Fibroblast of skin of left quadriceps (primary cell): ENCODE measurements at regions not wholly inside any gene's neighbourhood (a gene's known extent, or its start where the extent isn't known, plus 50 kb on each side); places are given as distances from the start of the nearest gene placed in this dataset.

ENCODE experiments used
- DNase-seq, 2 experiments: peaks; one replicate each; pipeline ENCODE4 v3.0.0-alpha.2; 2013; ENCODE audit warnings: low read depth in 2 of 2

DNA sequence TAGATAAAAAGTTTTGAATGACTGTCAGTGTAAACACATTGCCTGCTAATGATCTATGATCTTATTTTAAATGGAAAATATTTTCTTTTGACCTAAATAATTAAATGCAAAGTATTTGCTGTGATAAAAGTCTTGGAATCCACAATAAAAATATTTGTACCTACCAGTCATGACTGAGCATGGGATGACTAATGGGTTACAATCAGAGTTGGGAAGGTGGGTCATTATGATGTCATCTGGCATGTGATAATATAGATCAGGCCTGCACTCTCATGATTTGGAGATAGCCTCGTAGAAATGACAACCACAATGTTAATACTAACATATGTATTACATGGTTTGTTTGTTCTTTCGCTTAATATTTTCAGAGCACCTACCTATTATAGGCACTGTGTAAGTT is 848.8 kb upstream of the KLHL29 start:
- DNase-seq = peak; percentile 13 to 17

DNA sequence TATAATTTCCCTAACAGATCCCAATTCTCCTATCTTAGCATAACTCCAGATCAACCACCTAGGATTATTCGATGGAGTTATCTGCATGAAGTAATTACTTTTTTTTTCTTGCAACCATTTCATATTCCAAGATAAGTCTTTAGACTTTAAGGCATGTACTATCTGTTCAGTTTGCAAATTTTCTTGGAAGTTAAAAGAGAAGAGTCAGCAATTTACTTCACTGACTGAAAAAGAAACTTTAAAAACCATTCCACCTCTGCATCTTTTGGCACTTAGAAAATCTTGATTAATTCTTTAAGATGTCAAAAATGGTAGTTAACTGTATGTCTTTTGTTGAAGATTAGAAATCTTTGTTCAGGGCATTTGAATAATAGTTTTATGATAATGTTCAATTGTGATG is 830.5 kb upstream of the KLHL29 start:
- DNase-seq = no peak

DNA sequence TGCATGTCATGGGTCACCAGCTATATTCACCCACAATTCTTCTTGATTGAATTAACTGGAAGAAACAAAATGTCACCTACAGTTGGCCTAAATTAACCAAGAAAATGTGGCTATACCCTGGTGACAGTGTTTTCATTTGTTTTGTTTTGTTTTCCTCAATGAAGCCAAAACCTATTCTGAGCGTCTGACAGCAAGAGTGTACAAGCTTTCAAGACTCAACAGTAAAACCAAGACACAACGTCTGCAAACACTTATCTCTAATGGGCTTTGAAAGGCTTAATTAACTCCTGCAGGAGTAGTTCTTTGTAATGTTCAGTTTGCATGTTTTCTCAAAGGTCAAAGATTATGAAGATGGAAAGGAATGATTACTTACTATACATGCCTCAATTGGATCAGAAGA is 827.6 kb upstream of the KLHL29 start:
- no peak for DNase-seq

DNA sequence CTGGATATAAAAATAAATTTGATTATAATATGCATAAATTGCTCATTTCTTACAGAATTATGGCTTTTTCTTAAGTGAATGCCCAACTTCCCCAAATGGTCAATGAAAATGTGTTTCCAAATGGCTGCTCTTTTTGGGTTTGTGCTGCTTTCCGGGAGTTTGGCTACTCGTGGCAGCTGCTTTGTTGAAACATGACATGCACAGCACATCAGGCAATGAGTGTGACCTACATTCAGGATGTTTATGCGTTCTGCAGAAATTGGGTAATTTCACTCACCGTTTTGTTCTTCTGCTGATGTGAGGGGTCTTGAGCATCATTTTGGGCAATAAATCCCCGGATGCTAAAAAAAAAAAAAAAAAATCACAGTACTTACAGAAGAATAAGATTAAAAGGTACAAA is 825.0 kb upstream of the KLHL29 start:
- DNase-seq = no peak

DNA sequence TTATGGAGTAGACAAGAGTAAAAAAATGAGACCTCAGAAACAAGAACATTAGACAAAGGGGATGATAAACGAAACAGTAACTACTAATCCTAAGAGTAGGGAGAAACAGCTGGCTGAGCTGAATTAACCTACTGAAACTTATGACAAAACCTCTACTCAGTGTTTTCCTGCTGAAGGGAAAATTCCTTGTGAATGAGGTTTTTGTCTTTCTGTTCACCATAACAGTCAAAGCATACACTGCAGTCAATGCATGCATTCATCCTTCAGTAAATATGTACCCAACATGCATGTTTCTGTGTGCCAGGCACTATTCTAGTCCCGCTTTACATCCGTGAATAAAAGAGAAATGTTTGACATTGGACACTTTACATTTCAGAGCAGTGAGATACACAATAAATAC is 805.6 kb upstream of the KLHL29 start:
- DNase-seq = no peak

DNA sequence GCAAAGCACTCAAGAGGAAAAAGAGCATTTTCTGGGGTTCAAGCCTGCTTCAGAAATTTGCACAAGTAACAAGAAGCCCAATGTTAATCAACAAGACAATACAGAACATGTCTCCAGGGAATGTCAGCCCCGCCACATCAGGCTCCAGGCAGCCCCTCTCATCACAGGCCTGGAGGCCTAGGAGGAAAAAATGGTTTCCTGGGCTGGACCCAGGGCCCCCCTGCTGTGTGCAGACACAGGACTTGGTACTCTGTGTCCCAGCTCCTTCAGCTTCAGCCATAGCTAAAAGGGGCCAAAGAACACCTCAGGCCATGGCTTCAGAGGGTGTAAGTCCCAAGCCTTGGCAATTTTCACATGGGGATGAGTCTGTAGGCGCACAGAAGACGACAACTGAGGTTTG is 802.9 kb upstream of the KLHL29 start:
- DNase-seq = no peak

DNA sequence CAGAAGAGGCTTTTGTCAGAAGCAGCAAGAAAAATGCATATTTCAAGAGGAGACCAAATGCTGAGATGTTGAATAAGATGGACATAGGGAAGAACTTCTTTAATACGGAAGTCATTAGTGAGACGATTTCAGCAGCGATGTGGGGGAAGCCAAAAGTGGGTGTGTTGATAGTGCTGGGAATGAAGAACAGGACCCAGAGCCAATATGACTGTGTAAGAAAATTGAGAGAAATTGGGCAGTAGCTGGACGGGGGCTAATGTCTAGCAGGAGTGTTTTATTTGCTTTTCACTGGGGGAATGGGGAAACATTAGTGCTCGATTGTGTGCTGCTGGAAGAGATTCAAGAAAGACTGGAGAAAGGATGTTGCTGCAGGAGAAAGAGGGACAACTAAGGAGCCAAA is 788.7 kb upstream of the KLHL29 start:
- DNase-seq = no peak

DNA sequence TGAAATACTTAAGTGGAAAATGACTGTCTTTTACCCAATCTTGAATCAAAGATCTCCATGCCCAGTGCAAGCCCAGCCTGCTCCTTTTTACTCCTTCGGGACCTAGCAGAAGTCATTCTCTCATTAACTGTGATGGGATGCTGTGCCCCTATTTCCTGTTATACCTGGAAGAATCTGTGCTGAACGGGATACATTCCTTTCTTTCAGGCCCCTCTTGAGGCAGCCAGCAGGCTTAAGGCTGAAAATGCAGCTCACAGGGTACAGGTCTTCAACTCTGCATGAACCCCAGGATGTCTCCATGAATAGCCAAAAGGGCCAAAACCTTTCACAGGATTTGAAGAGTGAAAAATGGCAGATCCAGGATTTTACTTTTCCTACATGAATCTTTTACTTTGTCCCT is 784.8 kb upstream of the KLHL29 start:
- no peak for DNase-seq

DNA sequence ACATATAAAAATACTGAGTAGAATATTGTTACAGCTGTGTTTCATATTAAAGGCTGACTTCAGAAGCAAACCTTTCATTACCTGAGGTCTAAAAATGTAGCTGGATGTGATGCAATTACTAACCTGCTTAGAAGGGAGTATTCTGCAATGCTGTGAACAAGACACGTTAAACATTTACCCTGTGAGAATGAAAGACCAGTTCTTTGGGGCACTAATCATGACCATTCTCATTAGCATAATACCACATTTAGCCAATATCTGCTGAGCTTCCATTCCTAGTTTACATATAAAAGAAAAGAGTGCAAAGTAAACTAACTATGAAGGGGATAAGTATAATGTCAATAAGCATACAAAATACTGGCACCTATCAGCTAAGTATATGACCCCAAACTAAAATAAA is 784.0 kb upstream of the KLHL29 start:
- DNase-seq = no peak

DNA sequence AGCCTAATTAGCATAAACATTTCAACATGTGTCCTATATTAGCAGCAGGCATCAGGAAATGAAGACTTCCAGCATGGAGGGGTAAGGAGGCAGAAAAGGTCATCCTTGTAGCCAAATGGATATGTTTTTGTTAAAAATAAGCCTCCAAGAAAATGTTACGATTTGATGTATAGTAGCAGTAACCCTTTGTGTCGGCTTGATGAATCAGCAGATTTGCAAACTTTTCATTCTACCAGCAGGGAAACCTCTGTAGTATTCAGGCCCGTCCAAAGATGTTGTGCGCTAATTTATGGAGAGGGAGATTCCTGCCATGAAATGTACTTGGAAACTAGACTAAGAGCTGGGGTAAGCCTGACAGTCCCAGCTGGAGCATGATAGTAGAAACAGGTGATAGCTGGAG is 780.8 kb upstream of the KLHL29 start:
- DNase-seq = no peak

DNA sequence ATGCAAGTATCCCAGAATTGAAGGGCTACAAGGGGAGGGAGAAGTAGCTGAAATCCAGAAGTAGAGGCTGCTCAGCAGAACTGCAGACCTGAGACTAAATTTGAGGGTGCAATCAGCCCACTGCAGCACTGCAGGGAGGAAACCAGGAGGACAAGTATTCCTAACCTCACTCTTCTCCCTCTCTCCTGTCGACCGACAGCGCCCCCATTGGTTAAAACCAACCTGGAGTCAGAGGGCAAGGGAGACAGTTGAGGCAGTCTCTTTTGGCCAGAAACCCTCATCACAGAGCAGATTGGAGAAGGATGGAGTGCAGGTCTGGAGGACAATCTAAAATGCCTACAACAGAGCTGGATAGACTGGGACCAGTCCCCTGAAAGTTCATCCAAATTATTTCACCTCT is 768.9 kb upstream of the KLHL29 start:
- DNase-seq = no peak

DNA sequence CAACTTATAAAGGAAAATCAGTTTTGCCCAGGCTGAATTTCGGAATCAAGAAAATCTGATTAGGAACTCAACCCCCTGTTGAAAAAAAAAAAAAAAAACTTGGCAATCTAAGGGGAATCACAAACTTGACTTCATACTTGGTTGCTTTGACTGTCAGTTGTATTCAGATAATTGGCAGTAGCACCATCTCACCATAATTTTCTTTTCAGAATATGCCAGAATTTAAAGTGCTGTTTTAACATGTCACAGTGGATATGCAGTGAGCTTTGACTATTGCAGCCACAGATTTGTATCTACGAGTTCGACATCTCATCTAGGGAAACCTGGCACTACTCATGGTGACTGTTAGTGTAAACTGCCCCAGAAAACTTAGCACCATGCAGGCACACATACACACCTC is 761.4 kb upstream of the KLHL29 start:
- DNase-seq = no peak

DNA sequence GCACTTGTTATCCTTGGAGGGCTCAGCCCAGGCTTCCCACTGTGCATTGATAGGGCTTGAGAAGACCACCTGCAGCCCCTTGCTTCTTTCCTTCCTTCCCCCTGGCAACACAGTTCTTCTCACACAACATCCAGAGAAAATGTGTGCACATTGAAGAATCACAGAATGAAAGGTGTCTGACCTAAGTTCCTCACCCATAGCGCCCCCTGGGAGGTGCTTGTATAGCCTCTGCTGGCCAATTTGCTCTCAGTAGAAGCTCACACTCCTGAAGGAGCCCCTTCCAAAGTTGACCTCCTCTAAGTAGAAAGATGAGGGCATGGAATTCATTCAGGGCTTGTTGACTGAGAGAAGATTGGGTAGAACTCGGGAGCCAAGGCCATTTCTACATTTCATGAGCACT is 758.4 kb upstream of the KLHL29 start:
- DNase-seq = no peak

DNA sequence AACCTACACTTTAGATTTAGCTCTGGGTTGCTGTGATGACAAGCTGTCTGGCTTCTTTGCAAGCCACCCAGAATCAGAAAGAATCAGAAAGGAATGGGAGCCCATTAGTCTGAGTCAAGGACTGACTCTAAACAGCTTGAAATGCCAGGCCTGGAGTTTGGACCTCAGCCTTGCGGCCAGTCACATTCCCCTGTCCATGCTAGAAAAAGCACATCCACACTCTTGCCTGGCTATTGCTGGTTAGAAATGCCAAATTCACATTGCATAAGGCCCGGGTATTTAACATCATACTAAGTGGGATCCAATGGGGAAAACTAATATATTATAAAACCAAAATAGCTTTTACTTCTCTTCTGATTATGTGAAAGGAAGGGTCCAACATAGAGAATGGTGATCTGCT is 756.8 kb upstream of the KLHL29 start:
- no peak for DNase-seq

DNA sequence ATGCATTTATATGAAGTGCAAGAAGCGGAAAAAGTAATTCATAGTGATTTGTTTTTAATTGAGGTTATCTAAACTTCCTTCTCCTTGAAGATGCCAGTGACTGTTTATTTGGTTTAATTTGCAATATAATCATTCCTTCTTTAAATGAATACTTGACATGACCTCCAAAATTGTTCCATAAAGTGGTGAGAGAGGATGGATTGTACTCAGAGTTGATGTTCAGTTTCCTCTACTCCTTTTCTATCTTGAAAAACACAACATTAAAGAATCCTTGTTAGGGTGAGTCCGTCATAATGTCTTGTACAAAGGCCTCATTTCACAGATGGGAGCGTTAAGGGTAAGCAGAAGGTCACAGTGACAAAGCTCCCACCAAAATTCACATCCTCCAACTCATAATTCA is 756.1 kb upstream of the KLHL29 start:
- DNase-seq = no peak

DNA sequence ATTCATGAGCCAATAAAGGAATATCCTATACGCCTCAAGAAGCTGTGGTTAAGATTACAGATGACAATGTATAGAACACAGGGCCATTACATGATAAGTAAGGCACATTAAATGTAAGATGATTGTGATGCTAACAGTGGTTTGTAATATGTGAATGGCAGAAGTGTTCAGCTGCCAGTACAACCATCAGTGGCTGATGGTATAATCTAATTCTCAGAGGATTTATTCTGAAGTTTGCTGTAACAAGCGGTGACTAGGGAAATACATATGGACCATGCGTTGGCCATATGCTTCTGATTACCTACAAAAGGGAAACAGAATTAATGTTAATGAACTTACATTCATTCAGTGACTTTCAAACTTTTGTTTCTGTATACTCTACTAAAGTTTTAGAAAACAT is 750.8 kb upstream of the KLHL29 start:
- no peak for DNase-seq

DNA sequence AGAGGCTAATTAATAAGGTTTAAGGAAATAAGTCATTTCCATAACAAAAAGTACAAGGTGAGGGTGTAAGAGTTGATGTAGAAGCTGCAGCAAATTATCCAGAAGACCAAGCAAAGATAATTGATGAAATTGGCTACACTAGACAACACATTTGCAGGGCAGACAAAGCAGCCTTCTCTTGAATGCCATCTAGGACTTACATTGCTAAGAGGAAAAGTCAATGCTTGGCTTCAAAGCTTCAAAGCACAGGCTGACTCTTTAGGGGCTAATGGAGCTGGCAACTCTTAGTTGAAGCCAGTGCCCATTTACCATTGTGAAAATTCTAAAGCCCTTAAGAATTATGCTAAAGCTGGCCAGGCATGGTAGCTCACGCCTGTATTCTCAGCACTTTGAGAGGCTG is 728.6 kb upstream of the KLHL29 start:
- DNase-seq = no peak

DNA sequence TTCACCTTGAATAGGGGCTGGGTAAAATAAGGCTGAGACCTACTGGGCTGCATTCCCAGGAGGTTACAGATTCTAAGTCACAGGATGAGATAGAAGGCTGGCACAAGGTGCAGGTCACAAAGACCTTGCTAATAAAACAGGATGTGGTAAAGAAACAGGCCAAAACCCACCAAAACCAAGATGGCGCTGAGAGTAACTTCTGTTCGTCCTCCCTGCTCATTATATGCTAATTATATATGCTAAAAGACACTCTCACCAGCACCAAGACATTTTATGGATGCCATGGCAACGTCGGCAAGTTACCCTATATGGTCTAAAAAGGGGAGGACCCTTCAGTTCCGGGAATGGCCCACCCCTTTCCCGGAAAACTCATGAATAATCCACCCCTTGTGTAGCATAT is 711.5 kb upstream of the KLHL29 start:
- no peak for DNase-seq

DNA sequence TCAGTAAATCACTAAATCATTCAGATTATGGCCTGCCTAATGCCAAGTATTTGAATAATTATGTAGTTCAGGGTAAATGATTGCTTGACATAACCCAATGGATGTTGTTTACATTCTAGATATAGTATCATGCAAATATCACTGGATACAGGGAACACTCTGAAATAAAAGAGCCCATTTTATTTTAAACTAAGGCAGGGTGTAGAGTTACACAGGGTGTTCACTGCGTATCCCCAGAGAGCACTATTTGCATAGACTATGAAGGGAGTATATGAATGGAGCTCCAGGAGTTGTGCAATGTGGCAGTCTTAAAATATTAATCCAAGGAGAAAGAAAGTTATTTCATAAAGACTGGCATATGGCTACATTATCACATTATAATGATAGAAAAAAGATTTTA is 701.1 kb upstream of the KLHL29 start:
- no peak for DNase-seq

DNA sequence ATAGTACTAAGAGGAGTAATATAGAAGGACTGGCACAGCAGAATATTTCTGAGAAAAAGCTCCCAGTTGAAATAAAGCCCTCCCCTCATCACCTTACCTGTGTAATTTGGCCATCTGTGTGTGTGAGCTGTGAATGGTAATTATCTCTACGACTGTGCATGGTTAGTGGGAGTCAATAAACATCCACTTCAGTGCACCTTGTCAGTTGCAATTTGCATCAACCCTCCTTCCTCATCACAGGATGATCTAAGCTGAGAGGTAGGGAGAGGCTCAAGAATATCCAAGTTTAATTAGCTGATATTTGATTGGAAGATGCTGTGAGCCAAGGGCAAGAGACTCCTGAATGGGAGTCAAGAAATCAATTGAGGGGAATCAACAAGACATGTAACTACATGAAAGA is 694.9 kb upstream of the KLHL29 start:
- DNase-seq = no peak

DNA sequence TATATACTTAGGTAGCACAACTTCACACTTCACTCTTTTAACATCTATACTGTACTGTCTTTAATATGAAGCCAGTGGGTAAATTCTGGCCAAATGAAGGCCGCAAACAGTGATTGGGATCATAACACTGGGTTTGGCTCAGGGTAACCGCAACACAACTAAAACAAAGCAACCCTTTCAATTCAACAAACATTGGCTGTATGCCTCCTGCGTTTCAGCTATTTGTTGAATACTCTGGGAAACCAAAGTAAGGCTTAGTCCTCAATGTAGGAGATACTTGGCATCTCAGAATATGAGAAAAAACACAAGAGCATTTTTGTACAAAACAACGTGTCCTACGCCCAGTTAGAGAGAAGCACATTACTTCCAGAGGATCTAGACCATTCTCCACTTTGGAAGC is 693.3 kb upstream of the KLHL29 start:
- DNase-seq = no peak

DNA sequence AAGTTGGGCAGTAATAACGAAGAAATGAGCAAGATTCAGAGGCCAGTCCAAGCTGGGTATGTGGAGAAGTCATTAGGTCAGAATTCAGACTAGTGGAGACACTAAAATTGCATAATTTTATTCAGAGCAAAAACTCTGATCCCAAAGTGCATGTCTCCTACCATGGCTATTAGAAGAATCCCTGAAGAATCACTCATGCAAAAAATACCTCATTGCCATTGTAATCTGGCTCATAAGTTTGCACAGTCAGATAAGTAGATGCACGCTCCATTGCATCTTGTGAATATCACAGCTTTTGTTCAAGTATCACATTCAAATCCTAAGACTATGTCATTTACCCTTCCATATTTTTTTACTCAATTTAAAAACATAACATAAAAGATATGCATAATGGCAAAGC is 692.2 kb upstream of the KLHL29 start:
- DNase-seq = no peak

DNA sequence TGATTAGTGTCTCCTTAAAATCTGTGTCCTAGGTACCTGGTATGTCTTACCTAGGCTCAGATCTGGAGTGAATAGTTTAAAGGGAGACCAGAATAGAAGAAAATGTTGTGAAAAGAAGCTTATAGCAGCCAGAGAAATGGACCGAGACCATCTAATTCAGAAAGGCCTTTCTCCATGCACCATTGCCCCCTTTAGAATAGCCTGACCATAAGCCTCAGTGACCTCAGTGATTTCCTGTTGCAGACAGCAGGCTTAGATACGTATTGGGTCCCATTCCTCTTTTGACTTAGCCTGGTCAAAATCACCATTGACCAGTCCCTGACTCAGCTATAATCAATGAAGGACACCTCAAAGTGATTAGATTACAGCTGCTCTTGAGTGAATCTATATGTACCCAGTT is 690.7 kb upstream of the KLHL29 start:
- no peak for DNase-seq

DNA sequence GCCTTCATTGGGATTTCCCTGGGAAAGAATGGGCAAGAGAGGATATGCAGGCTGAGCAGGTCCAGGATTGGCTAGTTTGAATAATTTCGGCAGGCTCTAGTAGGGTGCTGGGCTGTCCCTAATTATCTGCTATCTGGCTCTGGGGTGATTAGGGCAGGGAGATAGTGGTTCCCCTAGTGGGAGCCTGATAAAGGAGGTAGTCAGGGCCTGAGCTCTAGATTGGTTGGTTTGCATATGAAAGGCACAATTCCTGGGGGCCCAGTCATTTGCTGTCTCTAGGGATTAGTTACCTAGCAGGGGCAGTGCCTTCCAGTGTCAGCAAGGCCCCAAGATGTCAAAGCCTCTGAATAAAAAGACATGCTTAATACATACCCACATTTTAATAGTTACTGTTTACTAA is 690.1 kb upstream of the KLHL29 start:
- DNase-seq = no peak
